DND-41 (cell line): ENCODE measurements at regions not wholly inside any gene's neighbourhood (a gene's known extent, or its start where the extent isn't known, plus 50 kb on each side); places are given as distances from the start of the nearest gene placed in this dataset.

Experiments used
- ATAC-seq: fragments of 200-7000 bp; cut with Tn5 transposase; 3 replicates; pipeline ENCODE4 v1.9.1; 2021; ENCODE audit warnings: low read depth; ENCODE audit not compliant: insufficient read depth
- DNase-seq: peaks from one replicate; pipeline ENCODE4 v3.0.0-alpha.2; 2020
- H2AFZ ChIP-seq: 2 replicates; pipeline ENCODE4 v1.6.0; 2012; ENCODE audit warnings: low read depth, low read length
- H3K27ac ChIP-seq: 2 replicates; pipeline ENCODE4 v1.5.1; 2012; ENCODE audit warnings: low read length, inconsistent platforms
- H3K27me3 ChIP-seq: fragments of 200-600 bp; sonication (generic); 2 replicates; pipeline ENCODE4 v1.6.0; 2012; ENCODE audit warnings: low read length, mild to moderate bottlenecking, inconsistent platforms; ENCODE audit not compliant: insufficient read depth, poor library complexity
- H3K36me3 ChIP-seq: 2 replicates; pipeline ENCODE4 v1.5.1; 2012; ENCODE audit warnings: low read length, inconsistent platforms; ENCODE audit not compliant: insufficient read depth
- H3K4me1 ChIP-seq: 2 replicates; pipeline ENCODE4 v1.5.1; 2012; ENCODE audit warnings: mild to moderate bottlenecking, low read length; ENCODE audit not compliant: insufficient read depth
- H3K4me2 ChIP-seq: 2 replicates; pipeline ENCODE4 v1.6.0; 2012; ENCODE audit warnings: mild to moderate bottlenecking, moderate library complexity, low read length, inconsistent platforms; ENCODE audit not compliant: insufficient read depth
- H3K4me3 ChIP-seq, 2 experiments: fragments of 200-600 bp in 1 of 2; shearing (Covaris generic) in 1 of 2; 2 replicates each; pipeline ENCODE4 v1.5.1; 2012 to 2016; ENCODE audit warnings: inconsistent platforms in 2 of 2, low read length in 2 of 2, mild to moderate bottlenecking in 2 of 2, low read depth in 1 of 2, moderate library complexity in 1 of 2
- H3K79me2 ChIP-seq: 2 replicates; pipeline ENCODE4 v1.6.0; 2012; ENCODE audit warnings: low read length, inconsistent platforms; ENCODE audit not compliant: insufficient read depth
- H3K9ac ChIP-seq: 2 replicates; pipeline ENCODE4 v1.6.0; 2012; ENCODE audit warnings: low read depth, mild to moderate bottlenecking, inconsistent platforms, low read length, moderate library complexity
- H3K9me3 ChIP-seq: 2 replicates; pipeline ENCODE4 v1.5.1; 2012; ENCODE audit warnings: low read length, moderate library complexity, mild to moderate bottlenecking, inconsistent platforms; ENCODE audit not compliant: insufficient read depth, severe bottlenecking
- H4K20me1 ChIP-seq: 2 replicates; pipeline ENCODE4 v1.6.0; 2012; ENCODE audit warnings: low read length; ENCODE audit not compliant: insufficient read depth
- EZH2 ChIP-seq: IDR thresholded peaks from 3 replicates; pipeline ENCODE4 v1.6.1; 2012; ENCODE audit warnings: borderline replicate concordance, low read depth, mild to moderate bottlenecking, moderate library complexity, low read length, inconsistent platforms; ENCODE audit not compliant: severe bottlenecking
- TF ChIP-seq, protein P1 (sequence below): IDR thresholded peaks from 2 replicates; pipeline ENCODE4 v1.5.1; 2012; ENCODE audit warnings: borderline replicate concordance, low read length, moderate library complexity, mild to moderate bottlenecking; ENCODE audit not compliant: poor library complexity, severe bottlenecking; ENCODE audit errors: extremely low read depth

GRCh38 chr20:39516964-39517363 is 554.8 kb downstream of the DHX35 start:
- Histone ChIP-seq H4K20me1 (no peaks in the 10 kb centered on the region), H3K36me3 (no peaks in the 10 kb centered on the region), H3K9ac (no peak overlapping the region), H3K4me2 (no peak overlapping the region), H3K4me3 (no peak overlapping the region), H3K27ac (no peak overlapping the region), H3K9me3 (no peaks in the 10 kb centered on the region), H2AFZ (no peak overlapping the region), H3K79me2 (no peaks in the 10 kb centered on the region), H3K27me3 (no peaks in the 10 kb centered on the region), H3K4me1 (no peaks in the 10 kb centered on the region)
- TF ChIP-seq EZH2: no peak
- TF ChIP-seq, protein P1, sequence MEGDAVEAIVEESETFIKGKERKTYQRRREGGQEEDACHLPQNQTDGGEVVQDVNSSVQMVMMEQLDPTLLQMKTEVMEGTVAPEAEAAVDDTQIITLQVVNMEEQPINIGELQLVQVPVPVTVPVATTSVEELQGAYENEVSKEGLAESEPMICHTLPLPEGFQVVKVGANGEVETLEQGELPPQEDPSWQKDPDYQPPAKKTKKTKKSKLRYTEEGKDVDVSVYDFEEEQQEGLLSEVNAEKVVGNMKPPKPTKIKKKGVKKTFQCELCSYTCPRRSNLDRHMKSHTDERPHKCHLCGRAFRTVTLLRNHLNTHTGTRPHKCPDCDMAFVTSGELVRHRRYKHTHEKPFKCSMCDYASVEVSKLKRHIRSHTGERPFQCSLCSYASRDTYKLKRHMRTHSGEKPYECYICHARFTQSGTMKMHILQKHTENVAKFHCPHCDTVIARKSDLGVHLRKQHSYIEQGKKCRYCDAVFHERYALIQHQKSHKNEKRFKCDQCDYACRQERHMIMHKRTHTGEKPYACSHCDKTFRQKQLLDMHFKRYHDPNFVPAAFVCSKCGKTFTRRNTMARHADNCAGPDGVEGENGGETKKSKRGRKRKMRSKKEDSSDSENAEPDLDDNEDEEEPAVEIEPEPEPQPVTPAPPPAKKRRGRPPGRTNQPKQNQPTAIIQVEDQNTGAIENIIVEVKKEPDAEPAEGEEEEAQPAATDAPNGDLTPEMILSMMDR: no peak
- DNase-seq: no peak
- ATAC-seq: no peak

DNA sequence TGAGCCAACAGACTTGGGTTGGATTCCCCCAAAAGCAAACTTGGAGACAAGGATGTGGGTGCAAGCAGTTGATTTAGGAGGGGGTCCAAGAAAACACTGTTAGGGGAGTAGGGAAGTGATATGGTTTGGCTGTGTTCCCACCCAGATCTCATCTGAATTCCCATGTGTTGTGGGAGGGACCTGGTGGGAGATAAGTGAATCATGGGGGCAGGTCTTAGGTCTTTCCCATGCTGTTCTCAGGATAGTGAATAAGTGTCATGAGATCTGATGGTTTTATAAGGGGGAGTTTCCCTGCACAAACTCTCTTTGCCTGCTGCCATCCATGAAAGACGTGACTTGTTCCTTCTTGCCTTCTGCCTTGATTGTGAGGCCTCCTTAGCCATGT is 542.6 kb downstream of the DHX35 start:
- ATAC-seq (no peak), DNase-seq (no peak)
- H4K20me1 ChIP-seq: no peaks in the 10 kb centered on the region
- no peaks in the 10 kb centered on the region for H3K36me3 ChIP-seq
- H2AFZ ChIP-seq: no peak overlapping the region
- no peak overlapping the region for H3K9ac ChIP-seq
- H3K27me3 ChIP-seq: no peaks in the 10 kb centered on the region
- H3K79me2 ChIP-seq: no peaks in the 10 kb centered on the region
- no peak overlapping the region for H3K4me2 ChIP-seq
- no peaks in the 10 kb centered on the region for H3K4me1 ChIP-seq
- H3K4me3 ChIP-seq: no peak overlapping the region
- H3K27ac ChIP-seq: no peak overlapping the region
- H3K9me3 ChIP-seq: no peaks in the 10 kb centered on the region
- TF ChIP-seq, protein P1: no peak
- no peak for TF ChIP-seq EZH2

GRCh38 chr20:39503902-39504709 is 542.0 kb downstream of the DHX35 start:
- no peak overlapping the region for H3K9ac ChIP-seq
- H3K79me2 ChIP-seq: no peaks in the 10 kb centered on the region
- H3K27me3 ChIP-seq: no peaks in the 10 kb centered on the region
- H3K36me3 ChIP-seq: no peaks in the 10 kb centered on the region
- H3K4me1 ChIP-seq: no peaks in the 10 kb centered on the region
- DNase-seq (no peak), ATAC-seq (no peak)
- H3K27ac ChIP-seq: no peak overlapping the region
- no peak overlapping the region for H3K4me2 ChIP-seq
- TF ChIP-seq, protein P1: no peak
- TF ChIP-seq EZH2: no peak
- no peaks in the 10 kb centered on the region for H3K9me3 ChIP-seq
- no peaks in the 10 kb centered on the region for H4K20me1 ChIP-seq
- H3K4me3 ChIP-seq: no peak overlapping the region
- H2AFZ ChIP-seq: no peak overlapping the region
